Liver (tissue), 8 donors: ENCODE measurements at regions not wholly inside any gene's neighbourhood (a gene's known extent, or its start where the extent isn't known, plus 50 kb on each side); places are given as distances from the start of the nearest gene placed in this dataset.

Experiments
- DNase-seq: peaks from one replicate; pipeline ENCODE4 v3.0.0-alpha.2; 2017; ENCODE audit warnings: low spot score
- H3K27ac ChIP-seq, 2 donors: one replicate each; pipeline ENCODE4 v1.7.0; 2013; ENCODE audit warnings: inconsistent platforms in 2 of 2, low read length in 2 of 2, control low read depth in 1 of 2, low read depth in 1 of 2, mild to moderate bottlenecking in 1 of 2
- H3K27me3 ChIP-seq, 4 donors: one replicate each; pipeline versions ENCODE4 v1.6.1 to v1.7.0; 2013; ENCODE audit warnings: low read length in 3 of 4, inconsistent platforms in 1 of 4, mild to moderate bottlenecking in 1 of 4, moderate library complexity in 1 of 4; ENCODE audit not compliant: control insufficient read depth in 4 of 4, insufficient read depth in 4 of 4
- H3K36me3 ChIP-seq, 4 donors: one replicate each; pipeline versions ENCODE4 v1.6.1 to v1.7.0; 2013; ENCODE audit warnings: low read length in 3 of 4, mild to moderate bottlenecking in 3 of 4, low read depth in 1 of 4, moderate library complexity in 1 of 4; ENCODE audit not compliant: control insufficient read depth in 4 of 4, insufficient read depth in 3 of 4
- H3K4me1 ChIP-seq, 4 donors: one replicate each; pipeline versions ENCODE4 v1.6.1 to v1.7.0; 2013; ENCODE audit warnings: low read length in 3 of 4, mild to moderate bottlenecking in 3 of 4, moderate library complexity in 1 of 4; ENCODE audit not compliant: control insufficient read depth in 4 of 4, insufficient read depth in 4 of 4
- H3K4me3 ChIP-seq, 3 donors: one replicate each; pipeline versions ENCODE4 v1.6.1 to v1.7.0; 2013; ENCODE audit warnings: low read length in 3 of 3, control low read depth in 1 of 3, low read depth in 1 of 3, mild to moderate bottlenecking in 1 of 3
- H3K9ac ChIP-seq, 2 donors: one replicate each; pipeline ENCODE4 v1.7.0; 2013; ENCODE audit warnings: low read length in 2 of 2, mild to moderate bottlenecking in 2 of 2, moderate library complexity in 2 of 2, control low read depth in 1 of 2, low read depth in 1 of 2
- H3K9me3 ChIP-seq, 4 donors: one replicate each; pipeline versions ENCODE4 v1.6.1 to v1.7.0; 2013; ENCODE audit warnings: low read length in 3 of 4; ENCODE audit not compliant: control insufficient read depth in 4 of 4
- EGR1 ChIP-seq, 2 donors: IDR thresholded peaks; 2 replicates each; pipeline ENCODE4 v1.6.1; 2016 to 2018; ENCODE audit warnings: antibody characterized with exemption in 2 of 2, low read depth in 2 of 2
- FOXA1 ChIP-seq: IDR thresholded peaks from 2 replicates; pipeline ENCODE4 v1.6.1; 2016; ENCODE audit warnings: antibody characterized with exemption
- FOXA2 ChIP-seq: IDR thresholded peaks from 2 replicates; pipeline ENCODE4 v1.6.1; 2016; ENCODE audit warnings: antibody characterized with exemption
- GABPA ChIP-seq, 2 donors: IDR thresholded peaks in 1 of 2; conservative IDR thresholded peaks in 1 of 2; 2 replicates each; pipeline ENCODE4 v1.6.1; 2016; ENCODE audit warnings: antibody characterized with exemption in 2 of 2, mild to moderate bottlenecking in 1 of 2, moderate library complexity in 1 of 2
- HNF4A ChIP-seq, 2 donors: conservative IDR thresholded peaks; 2 replicates each; pipeline ENCODE4 v1.6.1; 2016; ENCODE audit warnings: antibody characterized with exemption in 2 of 2, mild to moderate bottlenecking in 2 of 2
- HNF4G ChIP-seq: IDR thresholded peaks from 2 replicates; pipeline ENCODE4 v1.6.1; 2016; ENCODE audit warnings: antibody characterized with exemption
- JUND ChIP-seq, 2 donors: IDR thresholded peaks; 2 replicates each; pipeline ENCODE4 v1.6.1; 2016; ENCODE audit warnings: antibody characterized with exemption in 2 of 2
- MAX ChIP-seq: IDR thresholded peaks from 2 replicates; pipeline ENCODE4 v1.6.1; 2016; ENCODE audit warnings: antibody characterized with exemption
- NR2F2 ChIP-seq: IDR thresholded peaks from 2 replicates; pipeline ENCODE4 v1.6.1; 2016; ENCODE audit warnings: antibody characterized with exemption
- RAD21 ChIP-seq, 2 donors: IDR thresholded peaks; 2 replicates each; pipeline ENCODE4 v1.6.1; 2016; ENCODE audit warnings: antibody characterized with exemption in 2 of 2, mild to moderate bottlenecking in 2 of 2
- REST ChIP-seq: IDR thresholded peaks from 2 replicates; pipeline ENCODE4 v1.6.1; 2016; ENCODE audit warnings: antibody characterized with exemption, mild to moderate bottlenecking
- RXRA ChIP-seq, 2 donors: IDR thresholded peaks; 2 replicates each; pipeline ENCODE4 v1.6.1; 2017 to 2018; ENCODE audit warnings: antibody characterized with exemption in 2 of 2, mild to moderate bottlenecking in 1 of 2
- SP1 ChIP-seq: IDR thresholded peaks from 2 replicates; pipeline ENCODE4 v1.6.1; 2018; ENCODE audit warnings: antibody characterized with exemption, mild to moderate bottlenecking
- TAF1 ChIP-seq: conservative IDR thresholded peaks from 2 replicates; pipeline ENCODE4 v1.6.1; 2016; ENCODE audit warnings: antibody characterized with exemption, mild to moderate bottlenecking
- YY1 ChIP-seq: IDR thresholded peaks from 2 replicates; pipeline ENCODE4 v1.6.1; 2016; ENCODE audit warnings: antibody characterized with exemption, mild to moderate bottlenecking
- ZBTB33 ChIP-seq: IDR thresholded peaks from 2 replicates; pipeline ENCODE4 v1.6.1; 2016; ENCODE audit warnings: antibody characterized with exemption
- WGBS: extraction: QIAGEN DNeasy Blood & Tissue Kit; methylation state at CpG from one replicate; pipeline ENCODE4 v1.1.7; 2013; 5-methylcytosine and 5-hydroxymethylcytosine counted together
- TF ChIP-seq, protein P1 (sequence below): IDR thresholded peaks from 2 replicates; pipeline ENCODE4 v1.6.1; 2016; ENCODE audit warnings: antibody characterized with exemption
- TF ChIP-seq, protein P2 (sequence below): fragments of 150-350 bp; IDR thresholded peaks from 2 replicates; pipeline ENCODE4 v1.5.1; 2017; ENCODE audit warnings: improper control_type of control experiment, low read depth, low read length; ENCODE audit not compliant: missing input control
- donor health status: healthy.
- donor health status: healthy.
- donor health status: healthy.
- donor health status: healthy.
- donor health status: healthy.

- H3K4me3 ChIP-seq = no peak overlapping the region
- no peak overlapping the region for H3K9ac ChIP-seq
- H3K36me3 ChIP-seq = no peaks in the 10 kb centered on the region
- TF ChIP-seq RAD21 (IDR thresholded peaks at IDR 0.05) = no peak
- TF ChIP-seq GABPA (IDR thresholded peaks at IDR 0.05 in 1 of 2, conservative IDR thresholded peaks at IDR 0.05 in 1 of 2) = no peak
- TF ChIP-seq MAX = no peak
- TF ChIP-seq REST = no peak
- no peaks in the 10 kb centered on the region for H3K4me1 ChIP-seq
- H3K9me3 ChIP-seq = peaks cover 0 to 4% (median 0%) of the 10 kb centered on the region in 4 donors
- no peaks in the 10 kb centered on the region for H3K27me3 ChIP-seq
- no peak overlapping the region for H3K27ac ChIP-seq
- DNase-seq = no peak
These were observed 1303.8 kb upstream of the ADGRB3 start for GRCh38 chr6:67331304-67331703.

GRCh38 chr6:67328269-67328668 lies 1306.8 kb upstream of the ADGRB3 start:
- Histone ChIP-seq H3K27ac (no peak overlapping the region), H3K4me1 (no peaks in the 10 kb centered on the region), H3K27me3 (no peaks in the 10 kb centered on the region), H3K36me3 (no peaks in the 10 kb centered on the region), H3K9ac (no peak overlapping the region), H3K4me3 (no peak overlapping the region), H3K9me3 (peaks cover 0 to 4% (median 0%) of the 10 kb centered on the region in 4 donors)
- 55% methylated on average over 2 of the region's 2 CpGs for WGBS
- DNase-seq = no peak
- no peak for TF ChIP-seq JUND (IDR thresholded peaks at IDR 0.05)
- TF ChIP-seq YY1 = no peak
- no peak for TF ChIP-seq ZBTB33
- no peak for TF ChIP-seq RAD21 (IDR thresholded peaks at IDR 0.05)
- TF ChIP-seq HNF4A (conservative IDR thresholded peaks at IDR 0.05) = no peak
- TF ChIP-seq REST = no peak
- TF ChIP-seq RXRA (IDR thresholded peaks at IDR 0.05) = no peak
- TF ChIP-seq, protein P1, sequence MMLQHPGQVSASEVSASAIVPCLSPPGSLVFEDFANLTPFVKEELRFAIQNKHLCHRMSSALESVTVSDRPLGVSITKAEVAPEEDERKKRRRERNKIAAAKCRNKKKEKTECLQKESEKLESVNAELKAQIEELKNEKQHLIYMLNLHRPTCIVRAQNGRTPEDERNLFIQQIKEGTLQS = no peak
- no peak for TF ChIP-seq GABPA (IDR thresholded peaks at IDR 0.05 in 1 of 2, conservative IDR thresholded peaks at IDR 0.05 in 1 of 2)
- no peak for TF ChIP-seq FOXA2
- no peak for TF ChIP-seq NR2F2
- TF ChIP-seq FOXA1 = no peak
- no peak for TF ChIP-seq TAF1
- TF ChIP-seq MAX = no peak
- no peak for TF ChIP-seq SP1
- TF ChIP-seq, protein P2, sequence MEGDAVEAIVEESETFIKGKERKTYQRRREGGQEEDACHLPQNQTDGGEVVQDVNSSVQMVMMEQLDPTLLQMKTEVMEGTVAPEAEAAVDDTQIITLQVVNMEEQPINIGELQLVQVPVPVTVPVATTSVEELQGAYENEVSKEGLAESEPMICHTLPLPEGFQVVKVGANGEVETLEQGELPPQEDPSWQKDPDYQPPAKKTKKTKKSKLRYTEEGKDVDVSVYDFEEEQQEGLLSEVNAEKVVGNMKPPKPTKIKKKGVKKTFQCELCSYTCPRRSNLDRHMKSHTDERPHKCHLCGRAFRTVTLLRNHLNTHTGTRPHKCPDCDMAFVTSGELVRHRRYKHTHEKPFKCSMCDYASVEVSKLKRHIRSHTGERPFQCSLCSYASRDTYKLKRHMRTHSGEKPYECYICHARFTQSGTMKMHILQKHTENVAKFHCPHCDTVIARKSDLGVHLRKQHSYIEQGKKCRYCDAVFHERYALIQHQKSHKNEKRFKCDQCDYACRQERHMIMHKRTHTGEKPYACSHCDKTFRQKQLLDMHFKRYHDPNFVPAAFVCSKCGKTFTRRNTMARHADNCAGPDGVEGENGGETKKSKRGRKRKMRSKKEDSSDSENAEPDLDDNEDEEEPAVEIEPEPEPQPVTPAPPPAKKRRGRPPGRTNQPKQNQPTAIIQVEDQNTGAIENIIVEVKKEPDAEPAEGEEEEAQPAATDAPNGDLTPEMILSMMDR = no peak
- no peak for TF ChIP-seq HNF4G
- no peak for TF ChIP-seq EGR1 (IDR thresholded peaks at IDR 0.05; ENCODE audit: low read depth in 2 of 2)
